Muscle of leg (tissue), 3 donors: ENCODE measurements at regions not wholly inside any gene's neighbourhood (a gene's known extent, or its start where the extent isn't known, plus 50 kb on each side); places are given as distances from the start of the nearest gene placed in this dataset.

Experiments
- DNase-seq: peaks from one replicate; pipeline ENCODE4 v3.0.0; 2013
- H3K27ac ChIP-seq: one replicate; pipeline ENCODE4 v1.5.1; 2013; ENCODE audit warnings: mild to moderate bottlenecking, low read length, control low read depth
- H3K27me3 ChIP-seq: one replicate; pipeline ENCODE4 v1.6.1; 2013; ENCODE audit warnings: low read length; ENCODE audit not compliant: control insufficient read depth, insufficient read depth
- H3K36me3 ChIP-seq: one replicate; pipeline ENCODE4 v1.6.1; 2013; ENCODE audit warnings: low read length; ENCODE audit not compliant: control insufficient read depth, insufficient read depth
- H3K4me1 ChIP-seq: one replicate; pipeline ENCODE4 v1.6.1; 2013; ENCODE audit warnings: low read length; ENCODE audit not compliant: control insufficient read depth, insufficient read depth
- H3K4me3 ChIP-seq: one replicate; pipeline ENCODE4 v1.5.1; 2013; ENCODE audit warnings: low read length, control low read depth
- H3K9me3 ChIP-seq: replicated peaks from 2 replicates; pipeline ENCODE4 v1.6.1; 2013; ENCODE audit warnings: low read depth, low read length; ENCODE audit not compliant: control insufficient read depth
- WGBS: methylation state at CpG from one replicate; pipeline ENCODE4 v1.1.5; 2013; ENCODE audit warnings: missing lambda C conversion rate; ENCODE audit not compliant: insufficient coverage; 5-methylcytosine and 5-hydroxymethylcytosine counted together

DNA sequence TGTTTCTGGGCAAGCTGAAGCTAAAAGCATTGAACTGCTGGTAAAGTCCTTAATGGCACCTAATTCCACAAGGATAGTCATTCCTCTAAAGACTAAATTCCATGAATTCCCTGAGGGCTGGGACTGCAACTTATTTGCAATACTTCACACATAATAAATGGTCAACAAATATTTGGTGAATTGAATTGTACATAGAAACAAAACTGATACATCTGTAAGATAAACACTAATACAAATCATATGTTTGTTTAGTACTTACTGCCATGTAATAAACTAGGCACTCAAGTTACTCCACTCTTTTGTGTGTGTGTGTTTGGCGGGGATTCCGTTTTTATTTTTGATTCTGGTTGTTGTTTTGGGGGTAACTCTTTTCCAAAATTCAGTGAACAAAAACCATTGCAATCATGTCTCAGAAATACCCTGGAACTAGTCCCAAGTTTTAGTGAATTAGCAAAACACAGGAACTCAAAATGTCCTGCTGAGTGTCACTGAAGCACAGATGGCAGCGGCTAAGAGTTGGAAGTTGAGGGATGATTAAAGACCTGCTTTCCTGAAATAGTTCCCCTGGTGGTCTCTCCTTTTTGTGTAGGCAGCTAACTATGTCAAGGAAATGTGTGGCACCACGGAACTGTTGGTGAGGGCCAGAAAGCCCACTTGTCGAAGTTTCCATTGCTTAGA, 74.8 kb upstream of the SNRPB2 start:
- Histone ChIP-seq H3K4me3 (no peak overlapping the region), H3K4me1 (no peaks in the 10 kb centered on the region), H3K27ac (no peak overlapping the region), H3K36me3 (no peaks in the 10 kb centered on the region), H3K27me3 (no peaks in the 10 kb centered on the region), H3K9me3 (no peaks in the 10 kb centered on the region)
- no peak for DNase-seq
- WGBS, result 57% methylated on average over 3 of the region's 5 CpGs

DNA sequence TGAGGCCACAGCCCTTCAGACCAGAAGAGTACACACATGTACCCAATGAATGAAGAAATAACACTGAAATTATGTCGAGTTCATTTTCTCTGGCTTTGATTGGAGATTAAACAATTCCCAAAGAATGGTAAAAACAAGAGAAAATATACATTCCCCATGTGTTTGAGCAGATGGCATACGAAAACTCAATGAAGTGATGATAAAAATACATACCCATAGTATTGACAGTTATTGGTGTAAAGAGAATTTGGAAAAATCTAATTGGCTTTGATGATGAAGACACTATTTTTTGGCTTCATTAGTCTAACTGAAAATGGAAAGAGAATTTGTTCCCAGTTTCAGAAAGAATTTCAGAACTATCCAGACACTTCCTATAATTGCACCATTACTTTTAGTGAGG, 76.6 kb upstream of the SNRPB2 start:
- no peaks in the 10 kb centered on the region for H3K9me3 ChIP-seq
- H3K4me3 ChIP-seq, result no peak overlapping the region
- DNase-seq, result no peak
- H3K27ac ChIP-seq, result no peak overlapping the region
- no CpG with 5 or more reads among the region's 2 CpGs for WGBS
- H3K27me3 ChIP-seq, result no peaks in the 10 kb centered on the region
- H3K4me1 ChIP-seq, result no peaks in the 10 kb centered on the region
- no peaks in the 10 kb centered on the region for H3K36me3 ChIP-seq

DNA sequence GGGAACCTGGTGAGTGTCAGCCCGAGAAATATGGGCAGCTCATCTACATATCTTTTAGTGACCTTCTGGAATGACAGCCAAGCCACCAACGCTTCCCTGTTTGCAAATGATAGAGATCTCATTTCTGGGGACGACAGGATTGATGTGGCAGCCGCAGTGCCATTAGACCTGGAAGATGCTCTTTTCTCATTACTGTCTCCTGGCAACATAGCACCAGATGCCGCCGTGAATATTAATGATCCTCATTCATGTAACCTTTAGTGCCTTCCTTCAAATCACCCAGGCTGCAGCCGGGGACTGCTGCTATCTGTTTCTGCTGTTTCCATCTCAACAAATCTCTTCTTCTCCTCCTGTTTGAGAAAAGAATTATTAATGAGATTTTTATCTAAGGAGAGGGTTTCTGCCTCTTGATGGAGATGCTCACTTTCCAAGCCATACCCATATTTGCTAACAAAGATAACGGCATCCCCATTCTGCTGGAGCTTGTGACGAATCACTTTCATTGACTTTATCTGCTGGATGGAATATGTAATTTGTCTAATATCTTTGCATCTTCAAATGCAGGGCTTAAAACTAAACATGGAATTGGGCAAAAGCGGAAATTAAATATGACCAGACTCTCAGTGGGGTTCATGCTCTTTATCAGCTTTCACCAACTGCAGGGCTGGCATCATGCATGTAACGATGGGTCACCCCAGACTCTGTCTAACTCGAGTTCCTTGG, 74.8 kb upstream of the KIF16B start:
- H3K4me3 ChIP-seq, result no peak overlapping the region
- H3K4me1 ChIP-seq, result no peaks in the 10 kb centered on the region
- H3K36me3 ChIP-seq, result no peaks in the 10 kb centered on the region
- 74% methylated on average over 8 of the region's 12 CpGs for WGBS
- H3K27ac ChIP-seq, result no peak overlapping the region
- H3K9me3 ChIP-seq, result no peaks in the 10 kb centered on the region
- DNase-seq, result no peak
- H3K27me3 ChIP-seq, result no peaks in the 10 kb centered on the region

DNA sequence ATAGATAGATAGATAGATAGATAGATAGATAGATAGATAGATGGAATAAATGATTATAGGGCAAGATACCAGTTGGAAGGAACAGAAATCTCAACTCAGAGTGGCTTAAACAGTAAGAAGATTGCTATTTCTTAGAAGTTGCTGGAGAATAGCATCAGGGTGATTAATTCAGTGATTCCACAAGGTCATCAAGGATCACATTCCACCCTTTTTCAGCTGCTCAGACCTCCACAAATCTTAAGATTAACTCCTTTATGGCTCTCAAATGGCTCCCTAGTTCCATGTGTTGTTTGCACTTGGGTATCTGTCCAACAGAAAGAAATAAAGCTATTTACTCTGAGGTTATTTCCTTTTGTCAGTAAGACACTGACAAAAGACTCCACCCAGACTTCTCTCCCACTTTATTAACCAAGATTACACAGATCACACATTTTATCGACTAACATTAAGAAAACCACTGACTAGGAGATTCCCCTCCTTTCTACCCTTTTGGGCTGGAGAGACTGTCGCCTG, 68.3 kb upstream of the KIF16B start:
- H3K4me3 ChIP-seq, result no peak overlapping the region
- no peak for DNase-seq
- H3K36me3 ChIP-seq, result no peaks in the 10 kb centered on the region
- H3K9me3 ChIP-seq, result no peaks in the 10 kb centered on the region
- no peaks in the 10 kb centered on the region for H3K4me1 ChIP-seq
- H3K27me3 ChIP-seq, result no peaks in the 10 kb centered on the region
- 100% methylated on average over 1 of the region's 2 CpGs for WGBS
- H3K27ac ChIP-seq, result no peak overlapping the region

DNA sequence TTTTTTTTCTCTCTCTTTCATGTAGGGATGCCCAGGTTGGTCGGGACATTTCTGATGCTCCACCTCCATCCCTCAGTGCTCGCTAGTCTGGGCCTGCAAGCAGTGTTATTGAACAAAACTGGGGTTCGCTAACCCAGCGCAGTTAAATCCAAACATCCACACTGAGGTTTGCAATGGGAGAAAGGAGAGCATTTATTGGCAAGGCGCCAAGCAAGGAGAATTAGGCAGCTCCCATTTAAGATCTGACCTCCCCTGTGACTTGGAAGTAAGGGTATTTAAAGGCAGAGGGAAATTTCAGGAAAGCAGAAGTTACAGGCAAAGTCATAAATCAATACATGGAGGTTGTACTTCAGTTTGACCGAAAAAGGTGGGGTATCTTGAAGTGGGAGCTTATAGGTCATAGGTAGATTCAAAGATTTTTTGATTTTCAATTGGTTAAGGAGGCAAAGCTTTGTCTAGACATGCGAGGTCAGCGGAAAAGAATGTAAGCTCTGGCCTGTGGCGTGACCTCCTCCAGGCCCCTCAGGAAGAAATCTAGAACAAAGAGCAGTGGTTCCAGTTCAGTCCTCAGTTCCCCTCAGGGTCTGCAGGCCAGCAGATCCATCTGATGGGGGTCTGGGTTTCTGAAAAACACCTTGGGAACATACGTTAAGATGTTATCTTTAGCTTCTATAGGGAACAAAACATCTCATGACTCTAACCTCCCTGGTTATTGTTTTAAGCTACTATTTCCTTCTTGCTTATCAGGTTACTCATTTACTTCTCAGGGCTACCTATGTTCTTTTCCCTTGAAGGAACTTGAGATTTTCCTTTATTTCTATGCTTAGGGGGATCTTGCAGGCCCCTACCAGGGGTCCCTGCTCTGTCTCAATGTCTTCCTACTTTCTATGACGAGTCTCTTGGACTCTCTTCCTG, 66.0 kb upstream of the KIF16B start:
- no peak overlapping the region for H3K4me3 ChIP-seq
- no peaks in the 10 kb centered on the region for H3K4me1 ChIP-seq
- no peak for DNase-seq
- no peaks in the 10 kb centered on the region for H3K27me3 ChIP-seq
- no peak overlapping the region for H3K27ac ChIP-seq
- no peaks in the 10 kb centered on the region for H3K9me3 ChIP-seq
- WGBS, result 66% methylated on average over 4 of the region's 11 CpGs
- H3K36me3 ChIP-seq, result no peaks in the 10 kb centered on the region

DNA sequence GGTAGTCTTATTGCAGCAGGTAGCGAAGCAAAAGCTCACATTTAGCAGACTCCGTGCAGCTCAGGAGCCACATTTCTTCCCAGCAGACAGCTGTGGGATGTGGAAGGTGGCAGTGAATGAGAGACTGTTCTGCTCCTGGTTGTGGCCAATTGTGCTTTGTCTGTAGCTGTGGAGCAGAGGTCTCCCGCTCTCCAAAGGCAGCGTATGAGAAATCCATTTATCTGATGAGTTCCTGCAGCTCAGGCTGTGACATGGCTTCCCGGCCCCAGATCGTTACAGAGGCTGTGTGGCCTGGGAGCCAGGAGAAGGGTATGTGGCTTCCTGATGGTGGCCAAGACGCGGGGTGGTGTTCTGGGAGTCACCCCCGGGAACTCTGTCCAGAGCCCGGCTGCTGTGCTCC, 64.5 kb upstream of the KIF16B start:
- 32% methylated on average over 2 of the region's 10 CpGs for WGBS
- no peak overlapping the region for H3K27ac ChIP-seq
- H3K4me3 ChIP-seq, result no peak overlapping the region
- DNase-seq, result no peak
- H3K27me3 ChIP-seq, result no peaks in the 10 kb centered on the region
- H3K36me3 ChIP-seq, result no peaks in the 10 kb centered on the region
- no peaks in the 10 kb centered on the region for H3K9me3 ChIP-seq
- no peaks in the 10 kb centered on the region for H3K4me1 ChIP-seq

DNA sequence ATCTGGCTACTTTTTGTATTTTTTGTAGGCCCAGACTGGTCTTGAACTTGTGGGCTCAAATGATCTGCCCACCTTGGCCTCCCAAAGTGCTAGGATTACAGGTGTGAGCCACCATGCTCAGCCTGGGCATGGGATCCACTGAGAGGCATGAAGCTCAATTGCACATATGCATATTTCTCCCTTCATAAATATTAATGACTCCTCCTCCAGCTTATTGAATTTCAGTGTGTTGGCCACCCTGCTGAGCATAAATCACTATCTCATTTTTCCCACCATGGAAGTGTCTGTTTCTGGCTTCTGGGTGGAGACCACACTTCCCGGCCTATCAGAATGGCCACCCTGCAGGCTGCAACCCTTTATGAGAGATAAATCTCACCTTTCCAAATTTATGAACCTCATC, 53.6 kb upstream of the KIF16B start:
- no peak for DNase-seq
- no peaks in the 10 kb centered on the region for H3K4me1 ChIP-seq
- H3K27ac ChIP-seq, result no peak overlapping the region
- WGBS, result no CpG with 5 or more reads among the region's 1 CpG
- H3K9me3 ChIP-seq, result no peaks in the 10 kb centered on the region
- H3K4me3 ChIP-seq, result no peak overlapping the region
- no peaks in the 10 kb centered on the region for H3K36me3 ChIP-seq
- no peaks in the 10 kb centered on the region for H3K27me3 ChIP-seq

DNA sequence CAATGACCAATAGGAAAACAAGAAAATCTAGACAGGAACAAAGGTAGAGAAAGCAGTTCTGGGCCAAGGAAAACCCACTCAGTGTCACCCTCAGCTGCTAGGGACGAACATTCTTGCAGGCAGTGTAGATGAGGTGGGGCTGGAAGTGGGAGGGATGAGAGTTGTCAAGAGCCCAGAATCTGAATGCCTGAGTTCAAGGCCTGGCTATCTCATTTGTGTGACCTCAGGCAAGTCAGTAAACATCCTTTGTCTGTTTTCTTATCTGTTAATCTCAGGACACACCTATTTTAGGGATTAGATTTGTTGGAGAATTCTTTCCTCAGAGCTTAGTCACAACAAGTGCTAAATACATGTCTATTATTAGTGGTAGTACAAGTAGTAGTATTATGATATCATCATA, 50.9 kb upstream of the KIF16B start:
- H3K4me3 ChIP-seq, result no peak overlapping the region
- no peaks in the 10 kb centered on the region for H3K36me3 ChIP-seq
- no peaks in the 10 kb centered on the region for H3K4me1 ChIP-seq
- H3K27ac ChIP-seq, result no peak overlapping the region
- no peak for DNase-seq
- H3K9me3 ChIP-seq, result no peaks in the 10 kb centered on the region
- H3K27me3 ChIP-seq, result no peaks in the 10 kb centered on the region
- 57% methylated on average over 1 of the region's 1 CpG for WGBS
